ENCODE measurements at regions not wholly inside any gene's neighbourhood (a gene's known extent, or its start where the extent isn't known, plus 50 kb on each side); places are given as distances from the start of the nearest gene placed in this dataset.

DNA sequence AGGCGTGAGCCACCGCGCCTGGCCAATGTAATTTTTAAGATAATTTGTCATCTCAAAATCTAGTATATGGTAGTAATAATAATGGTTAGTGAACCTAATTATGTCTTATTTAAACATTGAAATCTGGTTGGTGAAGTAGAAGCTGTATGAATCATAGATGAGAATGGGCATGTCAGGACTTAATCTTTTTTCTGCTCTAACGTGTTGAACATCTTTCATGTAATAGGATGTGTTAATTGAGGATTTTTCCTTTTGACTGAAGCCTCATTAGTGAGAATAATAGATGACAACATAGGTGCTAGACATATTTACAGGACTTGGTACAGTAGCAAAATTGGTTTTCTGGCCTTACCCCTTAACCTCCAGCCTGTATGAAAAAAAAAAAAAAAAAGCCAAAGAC is 835.6 kb downstream of the IGSF11 start:
- Histone ChIP-seq H4K91ac (ENCODE audit: low read length) (no peak overlapping the region), H2BK15ac (ENCODE audit: low read depth, poor library complexity, severe bottlenecking) (no peak overlapping the region), H2AK5ac (ENCODE audit: low read length, severe bottlenecking) (no peak overlapping the region), H2AFZ (ENCODE audit: low read depth, low read length) (no peak overlapping the region), H3K4ac (ENCODE audit: low read depth in 1 of 2, low read length in 2 of 2) (no peak overlapping the region), H2BK120ac (ENCODE audit: low read depth, low read length) (no peak overlapping the region), H3K14ac (ENCODE audit: low read length in 2 of 2) (no peak overlapping the region), H3K9me3 (ENCODE audit: control insufficient read depth, low read length) (peaks cover 76% of the 10 kb centered on the region), H3K9ac (ENCODE audit: low read length) (no peak overlapping the region), H4K8ac (ENCODE audit: low read length) (no peak overlapping the region), H3K79me1 (replicated peaks; ENCODE audit: low read length, poor library complexity, severe bottlenecking) (no peaks in the 10 kb centered on the region), H3K4me3 (ENCODE audit: insufficient read depth in 1 of 2, low read depth in 1 of 2, low read length in 2 of 2) (no peak overlapping the region), H3K4me1 (ENCODE audit: control insufficient read depth, insufficient read depth, low read depth, low read length) (no peaks in the 10 kb centered on the region), H2BK12ac (ENCODE audit: low read length in 2 of 2) (no peak overlapping the region), H3K23ac (ENCODE audit: low read length in 2 of 2) (no peak overlapping the region), H2BK5ac (ENCODE audit: low read depth, low read length, poor library complexity, severe bottlenecking) (no peak overlapping the region), H3K36me3 (ENCODE audit: control insufficient read depth in 1 of 2, insufficient read depth in 2 of 2, low read depth in 1 of 2, low read length in 2 of 2) (no peaks in the 10 kb centered on the region), H3K27ac (ENCODE audit: low read length, poor library complexity, severe bottlenecking) (no peak overlapping the region), H3K27me3 (ENCODE audit: control insufficient read depth in 1 of 2, insufficient read depth in 1 of 2, low read length in 2 of 2) (no peaks in the 10 kb centered on the region), H3K18ac (ENCODE audit: low read depth in 1 of 2, low read length in 2 of 2) (no peak overlapping the region), H3K4me2 (ENCODE audit: low read length, poor library complexity, severe bottlenecking) (no peak overlapping the region)
- WGBS = 83% methylated on average over 4 of the region's 4 CpGs
- no peak for DNase-seq

DNA sequence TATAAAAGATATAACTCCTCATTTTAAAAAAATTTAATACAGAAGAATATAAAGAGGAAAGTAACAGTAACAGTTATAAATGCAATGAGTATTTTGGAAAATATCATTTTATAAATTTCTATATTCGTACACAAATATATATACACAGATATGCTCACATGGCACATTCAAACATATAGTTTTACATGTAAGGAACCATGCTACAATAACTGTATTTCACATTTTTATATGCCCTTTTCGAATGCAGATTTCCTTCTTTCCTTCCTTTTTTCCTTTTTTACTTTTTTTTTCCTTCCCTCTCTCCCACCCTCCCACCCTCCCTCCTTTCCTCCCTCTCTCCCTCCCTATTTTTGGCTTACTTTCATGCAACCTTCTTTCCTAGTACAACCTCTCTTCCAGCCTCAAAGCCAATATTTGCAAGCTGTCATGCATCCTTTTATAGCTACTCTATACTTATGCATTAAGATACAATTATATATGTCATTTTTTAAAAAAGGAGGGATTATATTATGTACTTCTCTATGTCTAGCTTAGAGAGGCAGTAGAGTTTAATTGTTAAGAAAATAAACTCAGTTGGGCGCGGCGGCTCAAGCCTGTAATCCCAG is 830.5 kb downstream of the IGSF11 start:
- Histone ChIP-seq H3K23ac (ENCODE audit: low read length in 2 of 2) (no peak overlapping the region), H3K18ac (ENCODE audit: low read depth in 1 of 2, low read length in 2 of 2) (no peak overlapping the region), H3K79me1 (replicated peaks; ENCODE audit: low read length, poor library complexity, severe bottlenecking) (no peaks in the 10 kb centered on the region), H2BK5ac (ENCODE audit: low read depth, low read length, poor library complexity, severe bottlenecking) (no peak overlapping the region), H3K4me2 (ENCODE audit: low read length, poor library complexity, severe bottlenecking) (no peak overlapping the region), H3K14ac (ENCODE audit: low read length in 2 of 2) (no peak overlapping the region), H2AK5ac (ENCODE audit: low read length, severe bottlenecking) (no peak overlapping the region), H4K8ac (ENCODE audit: low read length) (no peak overlapping the region), H3K4me3 (ENCODE audit: insufficient read depth in 1 of 2, low read depth in 1 of 2, low read length in 2 of 2) (no peak overlapping the region), H3K27me3 (ENCODE audit: control insufficient read depth in 1 of 2, insufficient read depth in 1 of 2, low read length in 2 of 2) (no peaks in the 10 kb centered on the region), H2BK120ac (ENCODE audit: low read depth, low read length) (no peak overlapping the region), H4K91ac (ENCODE audit: low read length) (no peak overlapping the region), H3K9me3 (ENCODE audit: control insufficient read depth, low read length) (peaks cover 46% of the 10 kb centered on the region), H2BK15ac (ENCODE audit: low read depth, poor library complexity, severe bottlenecking) (no peak overlapping the region), H3K36me3 (ENCODE audit: control insufficient read depth in 1 of 2, insufficient read depth in 2 of 2, low read depth in 1 of 2, low read length in 2 of 2) (no peaks in the 10 kb centered on the region), H3K4ac (ENCODE audit: low read depth in 1 of 2, low read length in 2 of 2) (no peak overlapping the region), H3K27ac (ENCODE audit: low read length, poor library complexity, severe bottlenecking) (no peak overlapping the region), H2BK12ac (ENCODE audit: low read length in 2 of 2) (no peak overlapping the region), H2AFZ (ENCODE audit: low read depth, low read length) (no peak overlapping the region), H3K9ac (ENCODE audit: low read length) (no peak overlapping the region), H3K4me1 (ENCODE audit: control insufficient read depth, insufficient read depth, low read depth, low read length) (no peaks in the 10 kb centered on the region)
- WGBS = 77% methylated on average over 5 of the region's 5 CpGs
- no peak for DNase-seq

DNA sequence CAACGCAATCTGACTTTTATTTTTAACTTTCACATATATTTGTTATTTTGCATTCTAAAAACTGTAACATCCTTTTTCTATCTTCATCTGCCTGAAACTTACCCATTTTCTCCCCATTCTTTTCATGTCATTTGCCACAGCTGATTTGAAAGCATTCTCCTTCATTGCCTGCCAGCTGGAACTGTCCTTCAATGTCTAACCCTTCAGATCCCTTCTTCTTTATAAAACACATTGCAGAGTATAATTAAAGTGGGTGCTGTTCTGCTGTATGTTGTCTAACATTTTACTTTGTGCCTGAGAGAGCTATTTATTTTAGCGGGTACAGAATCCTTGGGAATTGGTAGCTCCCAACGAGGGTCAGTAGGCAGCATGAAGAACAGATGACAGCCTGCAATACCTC is 827.4 kb downstream of the IGSF11 start:
- Histone ChIP-seq H3K14ac (ENCODE audit: low read length in 2 of 2) (no peak overlapping the region), H3K4me1 (ENCODE audit: control insufficient read depth, insufficient read depth, low read depth, low read length) (no peaks in the 10 kb centered on the region), H3K27me3 (ENCODE audit: control insufficient read depth in 1 of 2, insufficient read depth in 1 of 2, low read length in 2 of 2) (no peaks in the 10 kb centered on the region), H3K4me3 (ENCODE audit: insufficient read depth in 1 of 2, low read depth in 1 of 2, low read length in 2 of 2) (no peak overlapping the region), H3K18ac (ENCODE audit: low read depth in 1 of 2, low read length in 2 of 2) (no peak overlapping the region), H3K9ac (ENCODE audit: low read length) (no peak overlapping the region), H2BK120ac (ENCODE audit: low read depth, low read length) (no peak overlapping the region), H3K23ac (ENCODE audit: low read length in 2 of 2) (no peak overlapping the region), H3K79me1 (replicated peaks; ENCODE audit: low read length, poor library complexity, severe bottlenecking) (no peaks in the 10 kb centered on the region), H2BK5ac (ENCODE audit: low read depth, low read length, poor library complexity, severe bottlenecking) (no peak overlapping the region), H3K4ac (ENCODE audit: low read depth in 1 of 2, low read length in 2 of 2) (no peak overlapping the region), H2BK15ac (ENCODE audit: low read depth, poor library complexity, severe bottlenecking) (no peak overlapping the region), H2BK12ac (ENCODE audit: low read length in 2 of 2) (no peak overlapping the region), H3K36me3 (ENCODE audit: control insufficient read depth in 1 of 2, insufficient read depth in 2 of 2, low read depth in 1 of 2, low read length in 2 of 2) (no peaks in the 10 kb centered on the region), H3K4me2 (ENCODE audit: low read length, poor library complexity, severe bottlenecking) (no peak overlapping the region), H4K91ac (ENCODE audit: low read length) (no peak overlapping the region), H2AFZ (ENCODE audit: low read depth, low read length) (no peak overlapping the region), H4K8ac (ENCODE audit: low read length) (no peak overlapping the region), H2AK5ac (ENCODE audit: low read length, severe bottlenecking) (no peak overlapping the region), H3K27ac (ENCODE audit: low read length, poor library complexity, severe bottlenecking) (no peak overlapping the region), H3K9me3 (ENCODE audit: control insufficient read depth, low read length) (peaks cover 21% of the 10 kb centered on the region)
- WGBS = 70% methylated on average over 3 of the region's 3 CpGs
- DNase-seq = no peak

DNA sequence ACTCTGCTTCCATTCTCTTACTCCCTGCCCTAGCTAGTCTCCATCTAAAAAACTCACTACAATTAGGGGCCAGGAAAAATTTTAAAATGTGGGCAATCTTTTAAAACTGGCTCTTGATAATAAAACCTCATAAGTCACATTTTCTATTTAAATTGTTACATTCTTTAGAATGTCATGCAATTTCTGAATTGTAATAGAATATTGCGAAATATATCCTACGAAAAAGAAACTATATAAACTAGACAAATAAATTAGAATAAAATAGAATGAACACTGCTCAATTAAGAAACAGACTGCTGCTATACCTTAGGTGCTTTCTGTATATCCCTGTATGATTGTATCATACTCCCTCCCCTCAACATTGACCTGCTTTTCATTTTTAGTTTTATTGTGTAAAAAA is 826.0 kb downstream of the IGSF11 start:
- H2AFZ ChIP-seq (ENCODE audit: low read depth, low read length) = no peak overlapping the region
- H3K4ac ChIP-seq (ENCODE audit: low read depth in 1 of 2, low read length in 2 of 2) = no peak overlapping the region
- no peaks in the 10 kb centered on the region for H3K4me1 ChIP-seq (ENCODE audit: control insufficient read depth, insufficient read depth, low read depth, low read length)
- WGBS = no CpG with 5 or more reads among the region's 2 CpGs
- no peak overlapping the region for H3K18ac ChIP-seq (ENCODE audit: low read depth in 1 of 2, low read length in 2 of 2)
- no peak overlapping the region for H2BK120ac ChIP-seq (ENCODE audit: low read depth, low read length)
- no peak overlapping the region for H3K27ac ChIP-seq (ENCODE audit: low read length, poor library complexity, severe bottlenecking)
- H3K9ac ChIP-seq (ENCODE audit: low read length) = no peak overlapping the region
- H3K27me3 ChIP-seq (ENCODE audit: control insufficient read depth in 1 of 2, insufficient read depth in 1 of 2, low read length in 2 of 2) = no peaks in the 10 kb centered on the region
- H3K36me3 ChIP-seq (ENCODE audit: control insufficient read depth in 1 of 2, insufficient read depth in 2 of 2, low read depth in 1 of 2, low read length in 2 of 2) = no peaks in the 10 kb centered on the region
- no peak overlapping the region for H4K8ac ChIP-seq (ENCODE audit: low read length)
- no peak overlapping the region for H3K23ac ChIP-seq (ENCODE audit: low read length in 2 of 2)
- no peak overlapping the region for H2BK12ac ChIP-seq (ENCODE audit: low read length in 2 of 2)
- no peak for DNase-seq
- no peak overlapping the region for H3K4me2 ChIP-seq (ENCODE audit: low read length, poor library complexity, severe bottlenecking)
- H2BK5ac ChIP-seq (ENCODE audit: low read depth, low read length, poor library complexity, severe bottlenecking) = no peak overlapping the region
- no peaks in the 10 kb centered on the region for H3K79me1 ChIP-seq (replicated peaks; ENCODE audit: low read length, poor library complexity, severe bottlenecking)
- no peak overlapping the region for H3K14ac ChIP-seq (ENCODE audit: low read length in 2 of 2)
- no peak overlapping the region for H4K91ac ChIP-seq (ENCODE audit: low read length)
- no peak overlapping the region for H2AK5ac ChIP-seq (ENCODE audit: low read length, severe bottlenecking)
- no peak overlapping the region for H3K4me3 ChIP-seq (ENCODE audit: insufficient read depth in 1 of 2, low read depth in 1 of 2, low read length in 2 of 2)
- peaks cover 13% of the 10 kb centered on the region for H3K9me3 ChIP-seq (ENCODE audit: control insufficient read depth, low read length)
- H2BK15ac ChIP-seq (ENCODE audit: low read depth, poor library complexity, severe bottlenecking) = no peak overlapping the region

All from mesenchymal stem cell (in vitro differentiated cells and primary cell).